IMR-90 (cell line): ENCODE measurements at regions not wholly inside any gene's neighbourhood (a gene's known extent, or its start where the extent isn't known, plus 50 kb on each side); places are given as distances from the start of the nearest gene placed in this dataset.

Source experiments
- ATAC-seq: fragments of 200-7000 bp; cut with Tn5 transposase; 2 replicates; pipeline ENCODE4 v1.9.1; 2020; ENCODE audit warnings: low read depth, mild to moderate bottlenecking, moderate library complexity
- BruUV-seq: library from RNA; stranded (reverse); fragments of 400-500 nt; replicated peaks from 2 replicates; lab custom pipeline; 2021; lab: Mats Ljungman, UMichigan
- CTCF ChIA-PET: fragments of 300-600 bp; formaldehyde crosslinking; extraction: SDS; loops from one replicate; lab custom pipeline; 2021; ENCODE audit warnings: antibody characterized with exemption; lab: Yijun Ruan, JAX
- POLR2A ChIA-PET: fragments of 300-600 bp; sonication (Branson Sonifier 250); formaldehyde crosslinking; loops from one replicate; lab custom pipeline; 2022; ENCODE audit warnings: antibody characterized with exemption; ENCODE audit not compliant: unreplicated experiment; lab: Charles Lee
- DNase-seq: peaks from one replicate; pipeline ENCODE4 v3.0.0; 2013
- H2AFZ ChIP-seq: replicated peaks from 2 replicates; pipeline ENCODE3; 2013; ENCODE audit warnings: low read length, mild to moderate bottlenecking; ENCODE audit not compliant: poor library complexity
- H2AK5ac ChIP-seq: 2 replicates; pipeline ENCODE4 v1.6.1; 2013; ENCODE audit warnings: low read depth, low read length, inconsistent platforms
- H2AK9ac ChIP-seq: replicated peaks from 2 replicates; pipeline ENCODE3; 2013; ENCODE audit warnings: mild to moderate bottlenecking, low read depth, low read length, moderate library complexity; ENCODE audit not compliant: poor library complexity
- H2BK120ac ChIP-seq: 2 replicates; pipeline ENCODE4 v1.6.1; 2013; ENCODE audit warnings: low read depth, low read length, inconsistent platforms
- H2BK15ac ChIP-seq: 3 replicates; pipeline ENCODE4 v1.6.1; 2013; ENCODE audit warnings: low read depth, low read length, inconsistent platforms
- H2BK20ac ChIP-seq: 2 replicates; pipeline ENCODE4 v1.6.1; 2013; ENCODE audit warnings: low read depth, mild to moderate bottlenecking, inconsistent platforms, low read length, moderate library complexity
- H2BK5ac ChIP-seq: 2 replicates; pipeline ENCODE4 v1.6.1; 2013; ENCODE audit warnings: mild to moderate bottlenecking, low read depth, low read length, inconsistent platforms; ENCODE audit not compliant: poor library complexity, severe bottlenecking
- H3K14ac ChIP-seq: replicated peaks from 2 replicates; pipeline ENCODE4 v1.6.1; 2013; ENCODE audit warnings: low read depth, low read length, inconsistent platforms
- H3K18ac ChIP-seq: 2 replicates; pipeline ENCODE4 v1.6.1; 2013; ENCODE audit warnings: low read depth, low read length, control low read depth
- H3K23ac ChIP-seq: 2 replicates; pipeline ENCODE4 v1.6.1; 2013; ENCODE audit warnings: low read depth, low read length, inconsistent platforms
- H3K27ac ChIP-seq: 2 replicates; pipeline ENCODE4 v1.5.1; 2013; ENCODE audit warnings: mild to moderate bottlenecking, control low read depth, low read length; ENCODE audit not compliant: insufficient read depth
- H3K27me3 ChIP-seq: 2 replicates; pipeline ENCODE4 v1.6.1; 2013; ENCODE audit warnings: low read length; ENCODE audit not compliant: control insufficient read depth, insufficient read depth
- H3K36me3 ChIP-seq: 2 replicates; pipeline ENCODE4 v1.6.1; 2013; ENCODE audit warnings: low read length, mixed read lengths; ENCODE audit not compliant: control insufficient read depth, insufficient read depth
- H3K4ac ChIP-seq: 2 replicates; pipeline ENCODE4 v1.6.1; 2013; ENCODE audit warnings: low read depth, low read length, inconsistent platforms
- H3K4me1 ChIP-seq: 2 replicates; pipeline ENCODE4 v1.6.1; 2013; ENCODE audit warnings: low read length, mixed read lengths; ENCODE audit not compliant: control insufficient read depth, insufficient read depth
- H3K4me2 ChIP-seq: 2 replicates; pipeline ENCODE4 v1.6.1; 2013; ENCODE audit warnings: low read depth, mild to moderate bottlenecking, control low read depth, low read length, moderate library complexity
- H3K4me3 ChIP-seq: 2 replicates; pipeline ENCODE4 v1.5.1; 2013; ENCODE audit warnings: low read depth, mild to moderate bottlenecking, control low read depth, low read length, moderate library complexity; ENCODE audit not compliant: insufficient read depth
- H3K56ac ChIP-seq: 2 replicates; pipeline ENCODE4 v1.6.1; 2013; ENCODE audit warnings: low read length, inconsistent platforms; ENCODE audit not compliant: insufficient read depth; ENCODE audit errors: extremely low read depth
- H3K79me1 ChIP-seq, 2 experiments: 2 replicates each; pipeline ENCODE4 v1.6.1; 2013; ENCODE audit warnings: low read length in 2 of 2, inconsistent platforms in 1 of 2, low read depth in 1 of 2
- H3K9ac ChIP-seq: 2 replicates; pipeline ENCODE4 v1.6.1; 2013; ENCODE audit warnings: low read depth, low read length, control low read depth
- H3K9me1 ChIP-seq: 2 replicates; pipeline ENCODE4 v1.6.1; 2013; ENCODE audit warnings: low read length, inconsistent platforms; ENCODE audit not compliant: insufficient read depth
- H3K9me3 ChIP-seq: 2 replicates; pipeline ENCODE4 v1.6.1; 2013; ENCODE audit warnings: low read length; ENCODE audit not compliant: control insufficient read depth, insufficient read depth
- H4K20me1 ChIP-seq: 2 replicates; pipeline ENCODE4 v1.6.1; 2013; ENCODE audit warnings: low read length, inconsistent platforms; ENCODE audit not compliant: insufficient read depth
- H4K5ac ChIP-seq: 2 replicates; pipeline ENCODE4 v1.6.1; 2013; ENCODE audit warnings: mild to moderate bottlenecking, low read depth, low read length, control low read depth
- H4K8ac ChIP-seq, 2 experiments: 2 replicates each; pipeline ENCODE4 v1.6.1; 2013; ENCODE audit warnings: low read depth in 2 of 2, low read length in 2 of 2, control low read depth in 1 of 2, inconsistent platforms in 1 of 2
- H4K91ac ChIP-seq: 2 replicates; pipeline ENCODE4 v1.6.1; 2013; ENCODE audit warnings: low read depth, low read length, inconsistent platforms; ENCODE audit not compliant: insufficient read depth
- RCOR1 ChIP-seq: IDR thresholded peaks from 2 replicates; pipeline ENCODE4 v1.6.1; 2012; ENCODE audit warnings: mild to moderate bottlenecking, low read length, improper control_type of control experiment; ENCODE audit not compliant: insufficient replicate concordance
- WGBS, 2 experiments: methylation state at CpG; one replicate each; pipeline versions ENCODE4 v1.1.5 to v1.1.7; 2013; ENCODE audit warnings: missing lambda C conversion rate in 2 of 2; ENCODE audit not compliant: insufficient read length in 1 of 2; ENCODE audit errors: extremely low coverage in 2 of 2; 5-methylcytosine and 5-hydroxymethylcytosine counted together
- dilution Hi-C: fragments of 300-500 bp; cut with HindIII; formaldehyde crosslinking; loops from one replicate; pipeline ENCODE4 v1.14.3; 2018; ENCODE audit warnings: low sequenced_read_pairs; ENCODE audit not compliant: unreplicated experiment
- in situ Hi-C: fragments of 300-500 bp; cut with MboI; formaldehyde crosslinking; loops from 3 replicates; pipeline ENCODE4 v1.14.3; 2019; ENCODE audit warnings: low sequenced_read_pairs, inconsistent platforms, mixed read lengths
- intact Hi-C: fragments of 100-400 bp; cut with micrococcal nuclease; formaldehyde crosslinking; loops from 2 replicates; pipeline ENCODE4 v1.10.0; 2022
- TF ChIP-seq, protein P1 (sequence below): fragments of 150-350 bp; IDR thresholded peaks from 2 replicates; pipeline ENCODE4 v1.6.1; 2017; ENCODE audit warnings: mild to moderate bottlenecking, antibody characterized with exemption, low read length, low read depth

DNA sequence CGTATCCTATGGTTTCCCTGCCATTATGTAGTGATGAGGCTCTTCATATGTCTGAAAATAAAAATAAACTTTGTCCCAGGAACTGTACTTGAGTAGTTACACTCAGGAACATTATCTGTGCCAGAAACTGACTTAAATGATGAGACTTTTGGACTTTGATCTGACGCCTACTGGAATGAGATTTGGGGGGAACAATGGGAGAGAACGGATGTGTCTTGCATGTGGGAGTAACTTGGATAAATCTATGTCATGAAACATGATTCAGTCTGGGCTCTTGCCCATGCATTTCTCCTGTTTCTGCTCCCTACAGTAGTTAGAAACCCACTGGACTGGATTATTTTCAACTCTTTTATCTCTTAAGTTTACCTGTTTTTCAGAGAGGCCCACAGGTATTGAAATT lies 2351.4 kb downstream of the PCDH7 start:
- H3K9ac ChIP-seq, result no peak overlapping the region
- H4K20me1 ChIP-seq, result no peaks in the 10 kb centered on the region
- ChIA-PET POLR2A (no interaction called here), CTCF (no interaction called here)
- H4K8ac ChIP-seq, result no peak overlapping the region
- H2BK5ac ChIP-seq, result no peak overlapping the region
- H2AK5ac ChIP-seq, result no peak overlapping the region
- no peaks in the 10 kb centered on the region for H3K79me1 ChIP-seq
- no peak overlapping the region for H2AFZ ChIP-seq
- H3K9me3 ChIP-seq, result peaks cover 2% of the 10 kb centered on the region
- H2BK20ac ChIP-seq, result no peak overlapping the region
- H3K9me1 ChIP-seq, result no peaks in the 10 kb centered on the region
- H2BK15ac ChIP-seq, result no peak overlapping the region
- H3K56ac ChIP-seq, result no peak overlapping the region
- H2AK9ac ChIP-seq, result no peak overlapping the region
- no peaks in the 10 kb centered on the region for H3K4me1 ChIP-seq
- H3K4ac ChIP-seq, result no peak overlapping the region
- no peaks in the 10 kb centered on the region for H3K36me3 ChIP-seq
- in situ Hi-C loops, result no loop called here
- intact Hi-C loops, result no loop called here
- no peak overlapping the region for H2BK120ac ChIP-seq
- H3K18ac ChIP-seq, result no peak overlapping the region
- H4K91ac ChIP-seq, result no peak overlapping the region
- no peak overlapping the region for H3K4me2 ChIP-seq
- no peak overlapping the region for H3K23ac ChIP-seq
- no peak for ATAC-seq
- no peak overlapping the region for H3K4me3 ChIP-seq
- DNase-seq, result peak; percentile 1
- no CpG with 5 or more reads among the region's 3 CpGs for WGBS, 2 experiments
- no peak overlapping the region for H3K14ac ChIP-seq
- TF ChIP-seq, protein P1, sequence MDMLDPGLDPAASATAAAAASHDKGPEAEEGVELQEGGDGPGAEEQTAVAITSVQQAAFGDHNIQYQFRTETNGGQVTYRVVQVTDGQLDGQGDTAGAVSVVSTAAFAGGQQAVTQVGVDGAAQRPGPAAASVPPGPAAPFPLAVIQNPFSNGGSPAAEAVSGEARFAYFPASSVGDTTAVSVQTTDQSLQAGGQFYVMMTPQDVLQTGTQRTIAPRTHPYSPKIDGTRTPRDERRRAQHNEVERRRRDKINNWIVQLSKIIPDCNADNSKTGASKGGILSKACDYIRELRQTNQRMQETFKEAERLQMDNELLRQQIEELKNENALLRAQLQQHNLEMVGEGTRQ, result no peak
- no peak for TF ChIP-seq RCOR1
- H3K27me3 ChIP-seq, result no peaks in the 10 kb centered on the region
- no peak overlapping the region for H3K27ac ChIP-seq
- H4K5ac ChIP-seq, result no peak overlapping the region
- dilution Hi-C loops, result no loop called here
- no TSS peak for BruUV-seq
